Upper lobe of left lung (tissue), 6 donors: ENCODE measurements at regions not wholly inside any gene's neighbourhood (a gene's known extent, or its start where the extent isn't known, plus 50 kb on each side); places are given as distances from the start of the nearest gene placed in this dataset.

Experiments used
- ATAC-seq, 2 donors: fragments of 200-7000 bp; cut with Tn5 transposase; one replicate each; pipeline ENCODE4 v1.9.1; 2022; ENCODE audit warnings: mild to moderate bottlenecking in 2 of 2, moderate library complexity in 2 of 2; ENCODE audit not compliant: low FRiP score in 2 of 2
- DNase-seq, 2 donors: peaks; one replicate each; pipeline ENCODE4 v3.0.0-alpha.2; 2019 to 2020
- H3K27ac ChIP-seq, 4 donors: fragments of 200-600 bp; sonication (generic); one replicate each; pipeline ENCODE4 v1.5.1; 2016 to 2019
- H3K27me3 ChIP-seq, 4 donors: fragments of 200-600 bp; sonication (generic); one replicate each; pipeline ENCODE4 v1.5.1; 2017 to 2019
- H3K36me3 ChIP-seq, 4 donors: fragments of 200-600 bp; sonication (generic); one replicate each; pipeline ENCODE4 v1.5.1; 2016 to 2019
- H3K4me1 ChIP-seq, 4 donors: fragments of 200-600 bp; sonication (generic); one replicate each; pipeline ENCODE4 v1.5.1; 2018 to 2019
- H3K4me3 ChIP-seq, 4 donors: fragments of 200-600 bp; sonication (generic); one replicate each; pipeline ENCODE4 v1.5.1; 2017 to 2019; ENCODE audit warnings: mild to moderate bottlenecking in 2 of 4, moderate library complexity in 1 of 4
- H3K9me3 ChIP-seq, 4 donors: fragments of 200-600 bp; sonication (generic); one replicate each; pipeline ENCODE4 v1.5.1; 2018 to 2019
- EP300 ChIP-seq, 4 donors: sonication (generic); formaldehyde crosslinking; IDR thresholded peaks; one replicate each; pipeline ENCODE4 v1.5.1; 2017; ENCODE audit warnings: antibody characterized with exemption in 4 of 4, control low read depth in 2 of 4
- POLR2A ChIP-seq, 4 donors: fragments of 450-650 bp; IDR thresholded peaks; one replicate each; pipeline ENCODE4 v1.5.1; 2016 to 2017; ENCODE audit warnings: antibody characterized with exemption in 4 of 4, mild to moderate bottlenecking in 2 of 4
- POLR2AphosphoS5 ChIP-seq, 2 donors: sonication (generic); formaldehyde crosslinking; IDR thresholded peaks; one replicate each; pipeline ENCODE4 v1.5.1; 2017; ENCODE audit warnings: antibody characterized with exemption in 2 of 2
- WGBS, 2 donors: methylation state at CpG; one replicate each; pipeline ENCODE4 v1.1.5; 2017 to 2018; 5-methylcytosine and 5-hydroxymethylcytosine counted together
- TF ChIP-seq, protein P1 (sequence below), 6 experiments: fragments of 450-650 bp in 4 of 6; fragments of 200-600 bp in 2 of 6; sonication (generic) in 2 of 6; IDR thresholded peaks; one replicate each; pipeline ENCODE4 v1.5.1; 2016 to 2019; ENCODE audit warnings: antibody characterized with exemption in 6 of 6
- donor health status: DM: no; HTN: no; CAD: no; lungs with moderate emphysema.
- donor health status: DM: no; HTN: yes; CAD: no; lungs with severe emphysema.

DNA sequence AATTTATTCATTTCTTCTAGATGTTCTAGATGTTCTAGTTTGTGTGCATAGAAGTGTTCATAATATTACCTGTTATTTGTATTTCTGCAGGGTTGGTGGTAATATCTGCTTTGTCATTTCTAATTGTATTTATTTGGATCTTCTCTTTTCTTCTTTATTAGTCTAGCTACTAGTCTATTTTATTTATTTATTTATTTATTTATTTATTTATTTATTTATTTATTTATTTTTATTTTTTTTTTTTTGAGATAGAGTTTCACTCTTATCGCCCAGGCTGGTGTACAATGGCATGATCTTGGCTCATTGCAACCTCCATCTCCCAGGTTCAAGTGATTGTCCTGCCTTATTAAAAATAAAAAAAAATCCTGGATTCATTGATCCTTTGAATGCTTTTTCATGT lies 114.8 kb upstream of the THSD7A start:
- no peak for ATAC-seq
- no peaks in the 10 kb centered on the region for H3K4me1 ChIP-seq
- WGBS, 2 donors: 96 to 100% methylated on average over 1 of the region's 1 CpG

DNA sequence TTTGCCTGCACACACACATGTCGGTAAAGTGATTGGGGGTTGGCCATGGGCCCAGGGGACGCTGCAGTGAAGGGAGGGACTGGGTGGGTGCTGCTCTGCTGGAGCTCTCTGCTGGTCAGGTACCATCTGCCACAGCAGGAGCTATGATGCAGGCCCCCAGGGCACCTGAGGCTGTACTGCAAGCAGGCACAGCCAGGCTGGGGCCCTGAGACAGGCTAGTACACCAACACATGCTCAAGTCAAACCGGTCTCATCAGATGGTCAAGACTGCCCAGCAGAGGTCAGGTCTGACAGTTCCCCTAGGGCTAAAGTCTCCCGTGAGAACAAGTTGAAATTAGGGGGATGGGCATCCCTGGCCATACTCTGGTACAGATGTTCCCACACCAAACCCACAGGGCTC lies 118.3 kb upstream of the THSD7A start:
- Histone ChIP-seq H3K36me3 (no peaks in the 10 kb centered on the region), H3K27ac (no peak overlapping the region), H3K4me3 (no peak overlapping the region), H3K4me1 (no peaks in the 10 kb centered on the region), H3K27me3 (no peaks in the 10 kb centered on the region), H3K9me3 (no peaks in the 10 kb centered on the region)
- no peak for ATAC-seq
- no peak for TF ChIP-seq POLR2A (IDR thresholded peaks at IDR 0.05)
- TF ChIP-seq POLR2AphosphoS5 (IDR thresholded peaks at IDR 0.05): no peak
- TF ChIP-seq, protein P1, sequence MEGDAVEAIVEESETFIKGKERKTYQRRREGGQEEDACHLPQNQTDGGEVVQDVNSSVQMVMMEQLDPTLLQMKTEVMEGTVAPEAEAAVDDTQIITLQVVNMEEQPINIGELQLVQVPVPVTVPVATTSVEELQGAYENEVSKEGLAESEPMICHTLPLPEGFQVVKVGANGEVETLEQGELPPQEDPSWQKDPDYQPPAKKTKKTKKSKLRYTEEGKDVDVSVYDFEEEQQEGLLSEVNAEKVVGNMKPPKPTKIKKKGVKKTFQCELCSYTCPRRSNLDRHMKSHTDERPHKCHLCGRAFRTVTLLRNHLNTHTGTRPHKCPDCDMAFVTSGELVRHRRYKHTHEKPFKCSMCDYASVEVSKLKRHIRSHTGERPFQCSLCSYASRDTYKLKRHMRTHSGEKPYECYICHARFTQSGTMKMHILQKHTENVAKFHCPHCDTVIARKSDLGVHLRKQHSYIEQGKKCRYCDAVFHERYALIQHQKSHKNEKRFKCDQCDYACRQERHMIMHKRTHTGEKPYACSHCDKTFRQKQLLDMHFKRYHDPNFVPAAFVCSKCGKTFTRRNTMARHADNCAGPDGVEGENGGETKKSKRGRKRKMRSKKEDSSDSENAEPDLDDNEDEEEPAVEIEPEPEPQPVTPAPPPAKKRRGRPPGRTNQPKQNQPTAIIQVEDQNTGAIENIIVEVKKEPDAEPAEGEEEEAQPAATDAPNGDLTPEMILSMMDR (IDR thresholded peaks at IDR 0.05): no peak
- no peak for TF ChIP-seq EP300 (IDR thresholded peaks at IDR 0.05)
- peak in 1 of 2 donors; percentile 22 for DNase-seq
- WGBS, 2 donors: 85 to 100% methylated on average over 1 to 4 of the region's 4 CpGs

More for the DNA sequence above, 114.8 kb upstream of the THSD7A start:
- no peak for DNase-seq
- no peaks in the 10 kb centered on the region for H3K9me3 ChIP-seq
- H3K36me3 ChIP-seq: no peaks in the 10 kb centered on the region
- no peaks in the 10 kb centered on the region for H3K27me3 ChIP-seq
- TF ChIP-seq POLR2A (IDR thresholded peaks at IDR 0.05) (no peak), EP300 (IDR thresholded peaks at IDR 0.05) (no peak), POLR2AphosphoS5 (IDR thresholded peaks at IDR 0.05) (no peak)
- TF ChIP-seq, protein P1 (IDR thresholded peaks at IDR 0.05): no peak
- no peak overlapping the region for H3K27ac ChIP-seq
- H3K4me3 ChIP-seq: no peak overlapping the region

DNA sequence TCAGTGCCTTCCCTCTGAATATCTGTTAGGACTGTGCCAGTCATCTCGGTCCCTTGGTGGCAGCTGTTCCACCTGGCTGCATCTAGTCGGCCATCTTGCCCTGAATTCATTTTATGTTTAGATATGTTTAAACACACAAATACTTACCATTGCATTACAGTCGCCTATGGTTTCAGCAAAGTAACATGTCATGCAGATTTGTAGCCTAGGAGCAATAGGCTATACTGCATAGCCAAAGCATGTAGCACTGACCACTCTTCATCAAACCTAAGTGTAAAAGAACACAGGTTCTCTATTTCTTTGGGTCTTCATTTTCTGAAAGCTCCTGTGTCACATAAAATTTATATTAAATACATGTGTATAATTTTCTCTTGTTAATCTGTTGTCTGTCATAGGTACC lies 118.9 kb upstream of the THSD7A start:
- DNase-seq (no peak), ATAC-seq (no peak)
- no peaks in the 10 kb centered on the region for H3K27me3 ChIP-seq
- WGBS, 2 donors: 83 to 86% methylated on average over 3 of the region's 3 CpGs
- H3K36me3 ChIP-seq: no peaks in the 10 kb centered on the region
- no peaks in the 10 kb centered on the region for H3K4me1 ChIP-seq
- no peak overlapping the region for H3K27ac ChIP-seq
- TF ChIP-seq POLR2AphosphoS5 (IDR thresholded peaks at IDR 0.05): no peak
- TF ChIP-seq EP300 (IDR thresholded peaks at IDR 0.05): no peak
- TF ChIP-seq, protein P1 (IDR thresholded peaks at IDR 0.05): no peak
- TF ChIP-seq POLR2A (IDR thresholded peaks at IDR 0.05): no peak
- H3K4me3 ChIP-seq: no peak overlapping the region
- no peaks in the 10 kb centered on the region for H3K9me3 ChIP-seq

DNA sequence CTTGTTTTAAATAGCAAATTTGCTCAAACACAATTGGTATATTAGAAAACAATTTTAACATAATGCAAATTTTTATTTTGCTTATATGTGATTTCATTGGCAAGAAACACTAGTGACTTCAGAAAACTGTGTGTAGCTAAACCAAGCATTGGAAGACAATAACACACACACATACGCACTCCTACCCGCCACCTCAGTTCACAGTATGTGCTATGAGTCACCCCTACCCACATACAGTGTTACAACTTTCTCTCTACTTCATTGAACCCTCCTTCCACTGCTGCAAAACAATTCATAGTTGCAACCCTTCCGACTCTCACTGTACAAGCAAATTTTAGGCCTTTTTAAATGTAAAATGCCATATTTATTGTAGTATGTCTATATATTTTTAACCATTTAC lies 119.9 kb upstream of the THSD7A start:
- WGBS, 2 donors: 77 to 87% methylated on average over 3 of the region's 3 CpGs
- no peaks in the 10 kb centered on the region for H3K36me3 ChIP-seq

DNA sequence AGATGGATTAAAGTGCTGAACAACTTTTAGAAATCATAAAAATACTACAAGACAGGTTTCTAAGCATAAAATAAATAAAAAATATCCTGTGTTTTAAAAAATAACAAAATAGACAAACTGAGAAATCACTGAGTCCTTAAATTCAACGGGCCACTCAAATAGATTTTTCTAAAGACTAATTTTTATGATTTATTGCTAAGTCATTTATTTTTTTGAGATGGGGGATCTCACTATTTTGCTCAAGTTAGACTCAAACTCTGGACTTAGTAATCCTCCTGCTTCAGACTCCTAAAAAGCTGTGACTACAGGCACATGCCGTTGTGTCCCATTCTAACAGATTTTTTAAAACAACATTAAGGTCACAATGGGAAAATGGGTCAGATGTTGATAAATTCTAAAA lies 121.0 kb upstream of the THSD7A start:
- H3K9me3 ChIP-seq: no peaks in the 10 kb centered on the region
- no peaks in the 10 kb centered on the region for H3K4me1 ChIP-seq
- H3K27ac ChIP-seq: no peak overlapping the region
- DNase-seq (no peak), ATAC-seq (no peak)
- no peaks in the 10 kb centered on the region for H3K36me3 ChIP-seq
- no peak for TF ChIP-seq POLR2AphosphoS5 (IDR thresholded peaks at IDR 0.05)
- TF ChIP-seq POLR2A (IDR thresholded peaks at IDR 0.05): no peak
- TF ChIP-seq, protein P1 (IDR thresholded peaks at IDR 0.05): no peak
- TF ChIP-seq EP300 (IDR thresholded peaks at IDR 0.05): no peak
- 63 to 91% methylated on average over 2 of the region's 2 CpGs for WGBS, 2 donors
- H3K4me3 ChIP-seq: no peak overlapping the region
- H3K27me3 ChIP-seq: no peaks in the 10 kb centered on the region

More for the DNA sequence above, 119.9 kb upstream of the THSD7A start:
- ATAC-seq (no peak), DNase-seq (no peak)
- Histone ChIP-seq H3K27ac (no peak overlapping the region), H3K4me3 (no peak overlapping the region), H3K4me1 (no peaks in the 10 kb centered on the region), H3K9me3 (no peaks in the 10 kb centered on the region), H3K27me3 (no peaks in the 10 kb centered on the region)
- TF ChIP-seq EP300 (IDR thresholded peaks at IDR 0.05) (no peak), POLR2A (IDR thresholded peaks at IDR 0.05) (no peak), POLR2AphosphoS5 (IDR thresholded peaks at IDR 0.05) (no peak)
- TF ChIP-seq, protein P1 (IDR thresholded peaks at IDR 0.05): no peak
